Activated gamma-delta T cell treated with Interleukin-2 at 50 U/mL for 16 hours (primary cell): ENCODE measurements at regions not wholly inside any gene's neighbourhood (a gene's known extent, or its start where the extent isn't known, plus 50 kb on each side); places are given as distances from the start of the nearest gene placed in this dataset.
A peak's percentile ranks its signal among the peaks of the same experiment; 100 is the strongest.
"Not testable (repeated sequence)": the region's sequence is repeated elsewhere in the genome, so short reads cannot be mapped to it uniquely, and the experiment has no call there.

Experiments
- DNase-seq: peaks from one replicate; pipeline ENCODE4 v3.0.0-alpha.2; 2020

DNA sequence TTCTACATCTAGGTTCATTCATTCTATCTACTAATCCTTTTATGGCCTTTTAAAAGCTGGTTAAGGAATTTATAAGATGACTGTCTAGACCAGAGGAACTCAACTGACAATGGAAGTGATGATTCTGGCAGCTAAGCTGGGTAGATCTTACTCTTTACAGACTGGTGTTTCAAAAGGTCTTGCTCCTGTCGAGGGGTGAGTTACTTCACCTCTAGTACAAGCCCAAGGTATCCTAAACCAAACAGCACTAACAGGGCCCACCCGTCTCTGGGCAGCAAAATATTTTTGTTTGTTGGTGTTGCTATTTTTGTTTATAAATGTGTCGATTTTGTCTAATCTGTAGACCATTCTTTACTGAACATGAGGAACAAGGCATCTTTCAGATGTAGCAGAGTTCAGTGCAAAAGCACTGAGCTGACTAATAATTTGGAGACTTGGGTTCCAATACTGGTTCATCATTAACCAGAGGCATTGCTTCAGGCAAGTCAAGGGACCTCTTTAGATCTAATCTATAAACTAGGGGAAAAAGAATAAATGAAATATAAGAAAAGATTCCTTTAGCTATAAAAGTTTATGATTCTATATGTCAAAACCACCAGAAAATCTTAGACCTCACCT is 90.3 kb upstream of the FRG1 start:
- DNase-seq = no peak

DNA sequence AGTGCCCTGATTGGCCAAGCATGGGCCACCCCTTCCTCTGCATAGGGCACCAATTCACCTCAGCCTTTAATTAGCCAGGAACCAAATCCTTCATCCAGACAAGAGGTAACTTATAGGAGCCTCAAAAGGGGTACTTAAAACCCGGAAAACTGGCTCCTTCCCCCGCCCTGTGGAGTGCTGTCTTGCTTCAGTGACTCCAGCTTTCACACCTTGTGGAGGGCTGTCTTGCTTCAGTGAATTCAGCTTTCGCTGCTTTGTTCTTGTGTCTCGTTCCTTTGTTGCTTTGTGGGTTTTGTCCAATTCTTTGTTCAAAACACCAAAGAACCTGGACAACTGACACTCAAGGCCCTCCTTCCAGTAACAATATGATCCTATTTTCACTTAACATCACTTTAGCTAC is 82.2 kb upstream of the FRG1 start:
- no peak for DNase-seq

DNA sequence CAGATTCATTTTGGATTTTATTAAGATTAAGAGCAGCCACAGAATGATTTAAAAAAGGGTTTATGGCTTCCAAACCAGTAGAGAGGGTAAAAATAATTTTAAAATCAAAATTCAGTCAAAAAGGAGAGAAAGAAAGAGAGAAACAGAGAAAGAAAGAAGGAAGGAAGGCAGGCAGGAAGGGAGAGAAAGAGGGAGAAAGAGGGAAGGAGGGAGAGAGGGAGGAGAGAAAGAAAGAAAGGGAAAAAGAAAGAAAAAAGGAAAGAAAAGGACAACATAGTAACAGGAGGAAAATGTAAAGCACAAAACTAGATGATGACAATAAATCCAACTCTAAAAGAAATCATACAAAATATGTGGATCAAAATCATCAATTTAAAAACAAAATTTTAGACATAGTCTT is 79.6 kb upstream of the FRG1 start:
- no peak for DNase-seq

DNA sequence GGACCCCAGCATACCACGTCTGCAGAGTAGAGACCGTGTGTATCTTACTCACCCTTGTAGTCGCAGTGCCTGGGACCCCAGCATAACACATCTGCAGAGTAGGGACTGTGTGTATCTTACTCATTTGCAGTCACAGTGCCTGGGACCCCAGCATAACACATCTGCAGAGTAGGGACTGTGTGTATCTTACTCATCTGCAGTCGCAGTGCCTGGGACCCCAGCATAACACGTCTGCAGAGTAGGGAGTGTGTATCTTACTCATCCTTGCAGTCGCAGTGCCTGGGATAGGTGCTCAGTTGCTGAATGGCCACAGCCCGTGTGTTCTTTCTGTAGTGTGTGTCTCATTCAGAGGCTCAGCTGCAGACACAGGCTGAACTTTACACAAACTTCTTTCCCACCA is 71.4 kb upstream of the FRG1 start:
- DNase-seq = no peak

DNA sequence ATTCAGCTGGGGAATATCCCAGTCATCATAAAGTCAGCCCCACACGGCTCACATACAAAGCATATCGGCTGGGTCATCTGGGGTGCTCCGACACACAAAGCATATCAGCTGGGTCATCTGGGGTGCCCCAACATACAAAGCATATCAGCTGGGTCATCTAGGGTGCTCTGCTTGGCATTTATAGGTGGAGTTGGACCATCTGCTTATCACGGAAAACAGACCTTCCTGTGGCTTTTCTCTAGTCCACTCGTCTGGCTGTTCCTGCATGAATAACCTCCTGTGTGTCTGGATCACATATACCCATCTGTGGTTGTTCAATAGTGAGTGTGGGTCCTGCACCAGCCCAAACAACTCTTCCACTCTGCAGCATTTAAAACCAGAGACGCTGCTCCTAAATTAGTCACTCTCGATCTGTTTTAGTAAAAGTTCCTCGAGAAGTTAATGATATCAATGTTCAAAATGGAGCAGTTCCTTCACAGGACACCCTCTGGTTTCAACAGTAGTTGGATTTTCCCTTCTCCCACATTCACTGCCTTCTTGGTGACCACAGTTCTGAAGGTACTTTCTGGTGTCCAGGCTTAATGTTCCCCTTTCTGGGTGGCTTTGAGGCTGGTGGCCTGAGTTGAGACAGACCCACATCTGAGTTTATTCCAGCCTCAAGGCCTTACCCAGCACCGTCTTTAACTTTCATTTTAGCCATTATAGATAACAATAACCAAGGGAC is 70.0 kb upstream of the FRG1 start:
- no peak for DNase-seq

DNA sequence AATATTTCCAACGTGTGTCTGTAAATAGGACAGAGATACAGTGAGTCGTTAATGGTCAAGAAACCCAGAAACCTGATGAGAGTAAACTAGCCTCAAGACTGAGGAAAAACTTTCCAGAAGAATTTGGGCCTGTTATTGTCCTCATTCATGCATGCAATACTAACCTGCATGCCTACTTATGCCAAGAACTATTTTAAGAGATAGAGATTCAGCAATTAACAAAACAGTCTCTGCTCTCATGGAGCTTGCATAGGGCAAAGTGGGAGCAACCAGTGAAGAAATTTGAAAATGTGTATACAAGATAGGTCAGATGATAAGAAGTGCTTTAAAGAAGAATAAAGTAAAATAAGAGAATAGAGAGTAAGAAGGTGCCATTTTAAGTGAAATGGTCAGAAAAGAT is 66.1 kb upstream of the FRG1 start:
- no peak for DNase-seq

DNA sequence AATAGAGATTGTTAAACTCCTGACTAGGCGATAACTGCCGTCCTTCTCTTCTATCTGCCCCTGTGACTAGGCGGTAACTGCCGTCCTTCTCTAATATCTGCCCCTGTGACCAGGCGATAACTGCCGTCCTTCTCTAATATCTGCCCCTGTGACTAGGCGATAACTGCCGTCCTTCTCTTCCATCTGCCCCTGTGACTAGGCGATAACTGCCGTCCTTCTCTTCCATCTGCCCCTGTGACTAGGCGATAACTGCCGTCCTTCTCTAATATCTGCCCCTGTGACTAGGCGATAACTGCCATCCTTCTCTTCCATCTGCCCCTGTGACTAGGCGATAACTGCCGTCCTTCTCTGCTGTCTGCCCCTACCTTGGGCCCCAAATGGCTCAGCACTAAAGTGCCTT is 59.5 kb upstream of the FRG1 start:
- DNase-seq = peak; percentile 5

DNA sequence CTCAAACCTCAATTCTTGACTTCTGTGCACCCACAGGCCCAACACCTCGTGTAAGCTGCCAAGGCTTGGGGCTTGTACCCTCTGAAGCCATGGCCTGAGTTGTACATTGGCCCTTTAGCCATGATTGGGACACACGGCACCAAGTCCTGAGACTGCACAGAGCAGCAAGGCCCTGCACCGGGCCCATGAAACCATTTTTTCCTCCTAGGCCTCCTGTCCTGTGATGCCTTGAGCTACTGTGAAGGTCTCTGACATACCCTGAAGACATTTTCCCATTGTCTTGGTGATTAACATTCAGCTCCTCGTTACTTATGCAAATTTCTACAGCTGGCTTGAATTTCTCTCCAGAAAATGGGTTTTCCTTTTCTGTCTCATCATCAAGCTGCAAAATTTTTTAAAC is 52.3 kb upstream of the FRG1 start:
- DNase-seq = not testable (repeated sequence)
